Liver (tissue), 3 donors: ENCODE measurements at regions not wholly inside any gene's neighbourhood (a gene's known extent, or its start where the extent isn't known, plus 50 kb on each side); places are given as distances from the start of the nearest gene placed in this dataset.

Experiments used
- ATF3 ChIP-seq: IDR thresholded peaks from 2 replicates; pipeline ENCODE4 v1.6.1; 2016; ENCODE audit warnings: antibody characterized with exemption
- CTCF ChIP-seq: fragments of 150-350 bp; IDR thresholded peaks from 2 replicates; pipeline ENCODE4 v1.5.1; 2017; ENCODE audit warnings: improper control_type of control experiment, low read depth, low read length; ENCODE audit not compliant: missing input control
- EGR1 ChIP-seq, 2 donors: IDR thresholded peaks; 2 replicates each; pipeline ENCODE4 v1.6.1; 2016 to 2018; ENCODE audit warnings: antibody characterized with exemption in 2 of 2, low read depth in 2 of 2
- GABPA ChIP-seq, 2 donors: IDR thresholded peaks in 1 of 2; conservative IDR thresholded peaks in 1 of 2; 2 replicates each; pipeline ENCODE4 v1.6.1; 2016; ENCODE audit warnings: antibody characterized with exemption in 2 of 2, mild to moderate bottlenecking in 1 of 2, moderate library complexity in 1 of 2
- HNF4A ChIP-seq, 2 donors: conservative IDR thresholded peaks; 2 replicates each; pipeline ENCODE4 v1.6.1; 2016; ENCODE audit warnings: antibody characterized with exemption in 2 of 2, mild to moderate bottlenecking in 2 of 2
- JUND ChIP-seq, 2 donors: IDR thresholded peaks; 2 replicates each; pipeline ENCODE4 v1.6.1; 2016; ENCODE audit warnings: antibody characterized with exemption in 2 of 2
- RAD21 ChIP-seq, 2 donors: IDR thresholded peaks; 2 replicates each; pipeline ENCODE4 v1.6.1; 2016; ENCODE audit warnings: antibody characterized with exemption in 2 of 2, mild to moderate bottlenecking in 2 of 2
- RXRA ChIP-seq, 2 donors: IDR thresholded peaks; 2 replicates each; pipeline ENCODE4 v1.6.1; 2017 to 2018; ENCODE audit warnings: antibody characterized with exemption in 2 of 2, mild to moderate bottlenecking in 1 of 2
- SP1 ChIP-seq: IDR thresholded peaks from 2 replicates; pipeline ENCODE4 v1.6.1; 2018; ENCODE audit warnings: antibody characterized with exemption, mild to moderate bottlenecking
- TAF1 ChIP-seq: conservative IDR thresholded peaks from 2 replicates; pipeline ENCODE4 v1.6.1; 2016; ENCODE audit warnings: antibody characterized with exemption, mild to moderate bottlenecking
- YY1 ChIP-seq: IDR thresholded peaks from 2 replicates; pipeline ENCODE4 v1.6.1; 2016; ENCODE audit warnings: antibody characterized with exemption, mild to moderate bottlenecking
- TF ChIP-seq, protein P1 (sequence below): IDR thresholded peaks from 2 replicates; pipeline ENCODE4 v1.6.1; 2016; ENCODE audit warnings: antibody characterized with exemption
- TF ChIP-seq, protein P2 (sequence below): IDR thresholded peaks from 2 replicates; pipeline ENCODE4 v1.6.1; 2016; ENCODE audit warnings: antibody characterized with exemption, mild to moderate bottlenecking
- TF ChIP-seq, protein P3 (sequence below): IDR thresholded peaks from 2 replicates; pipeline ENCODE4 v1.6.1; 2016; ENCODE audit warnings: antibody characterized with exemption
- donor health status: healthy.
- donor health status: healthy.

DNA sequence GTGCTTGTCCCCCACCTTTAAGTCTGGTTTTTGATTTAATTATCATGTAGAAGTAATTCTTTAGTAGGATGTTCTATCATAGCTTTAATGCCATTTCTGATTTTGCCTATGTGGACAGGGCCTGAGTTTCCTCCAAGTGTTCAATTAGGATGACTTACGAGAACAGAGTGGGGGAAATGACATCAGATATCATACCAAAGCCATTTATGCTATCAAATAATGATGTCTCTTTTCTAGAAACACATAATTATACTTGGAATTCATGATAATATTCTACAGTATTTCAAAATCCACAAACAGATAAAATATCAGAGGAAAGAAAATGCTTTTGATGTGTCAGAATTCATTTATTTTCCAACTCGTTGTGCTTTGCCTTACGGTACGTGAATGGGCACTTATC lies 165.9 kb upstream of the SPRED2 start:
- no peak for TF ChIP-seq CTCF
- no peak for TF ChIP-seq EGR1 (IDR thresholded peaks at IDR 0.05; ENCODE audit: low read depth in 2 of 2)
- TF ChIP-seq, protein P1, sequence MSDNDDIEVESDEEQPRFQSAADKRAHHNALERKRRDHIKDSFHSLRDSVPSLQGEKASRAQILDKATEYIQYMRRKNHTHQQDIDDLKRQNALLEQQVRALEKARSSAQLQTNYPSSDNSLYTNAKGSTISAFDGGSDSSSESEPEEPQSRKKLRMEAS, result no peak
- TF ChIP-seq, protein P2, sequence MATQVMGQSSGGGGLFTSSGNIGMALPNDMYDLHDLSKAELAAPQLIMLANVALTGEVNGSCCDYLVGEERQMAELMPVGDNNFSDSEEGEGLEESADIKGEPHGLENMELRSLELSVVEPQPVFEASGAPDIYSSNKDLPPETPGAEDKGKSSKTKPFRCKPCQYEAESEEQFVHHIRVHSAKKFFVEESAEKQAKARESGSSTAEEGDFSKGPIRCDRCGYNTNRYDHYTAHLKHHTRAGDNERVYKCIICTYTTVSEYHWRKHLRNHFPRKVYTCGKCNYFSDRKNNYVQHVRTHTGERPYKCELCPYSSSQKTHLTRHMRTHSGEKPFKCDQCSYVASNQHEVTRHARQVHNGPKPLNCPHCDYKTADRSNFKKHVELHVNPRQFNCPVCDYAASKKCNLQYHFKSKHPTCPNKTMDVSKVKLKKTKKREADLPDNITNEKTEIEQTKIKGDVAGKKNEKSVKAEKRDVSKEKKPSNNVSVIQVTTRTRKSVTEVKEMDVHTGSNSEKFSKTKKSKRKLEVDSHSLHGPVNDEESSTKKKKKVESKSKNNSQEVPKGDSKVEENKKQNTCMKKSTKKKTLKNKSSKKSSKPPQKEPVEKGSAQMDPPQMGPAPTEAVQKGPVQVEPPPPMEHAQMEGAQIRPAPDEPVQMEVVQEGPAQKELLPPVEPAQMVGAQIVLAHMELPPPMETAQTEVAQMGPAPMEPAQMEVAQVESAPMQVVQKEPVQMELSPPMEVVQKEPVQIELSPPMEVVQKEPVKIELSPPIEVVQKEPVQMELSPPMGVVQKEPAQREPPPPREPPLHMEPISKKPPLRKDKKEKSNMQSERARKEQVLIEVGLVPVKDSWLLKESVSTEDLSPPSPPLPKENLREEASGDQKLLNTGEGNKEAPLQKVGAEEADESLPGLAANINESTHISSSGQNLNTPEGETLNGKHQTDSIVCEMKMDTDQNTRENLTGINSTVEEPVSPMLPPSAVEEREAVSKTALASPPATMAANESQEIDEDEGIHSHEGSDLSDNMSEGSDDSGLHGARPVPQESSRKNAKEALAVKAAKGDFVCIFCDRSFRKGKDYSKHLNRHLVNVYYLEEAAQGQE, result no peak
- no peak for TF ChIP-seq ATF3
- no peak for TF ChIP-seq JUND (IDR thresholded peaks at IDR 0.05)
- no peak for TF ChIP-seq RAD21 (IDR thresholded peaks at IDR 0.05)
- TF ChIP-seq SP1, result no peak
- no peak for TF ChIP-seq YY1
- TF ChIP-seq, protein P3, sequence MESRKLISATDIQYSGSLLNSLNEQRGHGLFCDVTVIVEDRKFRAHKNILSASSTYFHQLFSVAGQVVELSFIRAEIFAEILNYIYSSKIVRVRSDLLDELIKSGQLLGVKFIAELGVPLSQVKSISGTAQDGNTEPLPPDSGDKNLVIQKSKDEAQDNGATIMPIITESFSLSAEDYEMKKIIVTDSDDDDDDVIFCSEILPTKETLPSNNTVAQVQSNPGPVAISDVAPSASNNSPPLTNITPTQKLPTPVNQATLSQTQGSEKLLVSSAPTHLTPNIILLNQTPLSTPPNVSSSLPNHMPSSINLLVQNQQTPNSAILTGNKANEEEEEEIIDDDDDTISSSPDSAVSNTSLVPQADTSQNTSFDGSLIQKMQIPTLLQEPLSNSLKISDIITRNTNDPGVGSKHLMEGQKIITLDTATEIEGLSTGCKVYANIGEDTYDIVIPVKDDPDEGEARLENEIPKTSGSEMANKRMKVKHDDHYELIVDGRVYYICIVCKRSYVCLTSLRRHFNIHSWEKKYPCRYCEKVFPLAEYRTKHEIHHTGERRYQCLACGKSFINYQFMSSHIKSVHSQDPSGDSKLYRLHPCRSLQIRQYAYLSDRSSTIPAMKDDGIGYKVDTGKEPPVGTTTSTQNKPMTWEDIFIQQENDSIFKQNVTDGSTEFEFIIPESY, result no peak
- no peak for TF ChIP-seq HNF4A (conservative IDR thresholded peaks at IDR 0.05)
- TF ChIP-seq RXRA (IDR thresholded peaks at IDR 0.05), result no peak
- no peak for TF ChIP-seq TAF1
- no peak for TF ChIP-seq GABPA (IDR thresholded peaks at IDR 0.05 in 1 of 2, conservative IDR thresholded peaks at IDR 0.05 in 1 of 2)
